ENCODE measurements at regions not wholly inside any gene's neighbourhood (a gene's known extent, or its start where the extent isn't known, plus 50 kb on each side); places are given as distances from the start of the nearest gene placed in this dataset.

- TF ChIP-seq CTCF (conservative IDR thresholded peaks at IDR 0.05 in 1 of 2, IDR thresholded peaks at IDR 0.05 in 1 of 2; ENCODE audit: low read depth in 1 of 2, low read length in 2 of 2) (no peak), EZH2 (IDR thresholded peaks at IDR 0.05; ENCODE audit: low read length, missing control alignments) (no peak)
These were observed 416.8 kb downstream of the NPHP4 start for GRCh38 chr1:5575396-5575940.

All from fibroblast of lung (primary cell).